H1 (cell line): ENCODE measurements at regions not wholly inside any gene's neighbourhood (a gene's known extent, or its start where the extent isn't known, plus 50 kb on each side); places are given as distances from the start of the nearest gene placed in this dataset.

Source experiments
- BRCA1 ChIP-seq: IDR thresholded peaks from 2 replicates; pipeline ENCODE4 v1.6.1; 2012; ENCODE audit warnings: low read depth, low read length, improper control_type of control experiment
- CBX5 ChIP-seq: fragments of 300-800, 300-1000 bp; sonication (generic); IDR thresholded peaks from 2 replicates; pipeline ENCODE4 v1.7.1; 2016; ENCODE audit warnings: antibody characterized with exemption, low read length, low read depth
- CHD2 ChIP-seq: IDR thresholded peaks from 2 replicates; pipeline ENCODE4 v1.6.1; 2012; ENCODE audit warnings: low read length, improper control_type of control experiment
- EGR1 ChIP-seq: IDR thresholded peaks from 2 replicates; pipeline ENCODE4 v1.6.1; 2011; ENCODE audit warnings: low read depth, low read length, borderline replicate concordance
- KDM4A ChIP-seq: IDR thresholded peaks from one replicate; pipeline ENCODE4 v1.7.1; 2012; ENCODE audit warnings: low read depth, mild to moderate bottlenecking, moderate library complexity, low read length, inconsistent platforms; ENCODE audit not compliant: severe bottlenecking
- SAP30 ChIP-seq: fragments of 300-600 bp; sonication (generic); IDR thresholded peaks from 2 replicates; pipeline ENCODE4 v1.7.1; 2012; ENCODE audit warnings: low read length, moderate library complexity, mild to moderate bottlenecking, inconsistent platforms; ENCODE audit not compliant: insufficient read depth, insufficient replicate concordance
- TF ChIP-seq, protein P1 (sequence below): fragments of 300-600 bp; sonication (generic); IDR thresholded peaks from 2 replicates; pipeline ENCODE4 v1.7.1; 2012; ENCODE audit warnings: low read length, moderate library complexity, mild to moderate bottlenecking, inconsistent platforms; ENCODE audit not compliant: insufficient replicate concordance
- TF ChIP-seq, protein P2 (sequence below): IDR thresholded peaks from 2 replicates; pipeline ENCODE4 v1.6.1; 2012; ENCODE audit warnings: low read length, inconsistent platforms
- TF ChIP-seq, protein P3 (sequence below): IDR thresholded peaks from 2 replicates; pipeline ENCODE4 v1.6.1; 2011; ENCODE audit warnings: low read length, improper control_type of control experiment

DNA sequence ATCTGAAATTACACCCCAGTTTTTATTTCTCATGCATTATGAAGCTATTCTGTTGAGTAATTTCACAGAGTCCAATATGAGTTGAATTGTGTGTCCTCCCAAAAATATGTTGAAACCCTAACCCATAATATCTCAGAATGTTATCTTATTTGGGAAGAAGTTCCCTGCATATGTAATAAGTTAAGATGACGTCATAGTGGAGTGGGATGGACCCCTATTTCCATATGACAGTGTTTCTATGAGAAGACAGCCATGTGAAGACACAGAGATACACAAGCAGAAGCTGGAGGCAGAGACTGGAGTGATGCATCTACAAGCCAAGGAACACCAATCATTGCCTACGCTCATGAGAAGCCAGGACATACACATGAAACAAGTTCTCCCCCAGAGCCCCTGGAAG is 81.3 kb downstream of the RFPL4B start (continued):
- TF ChIP-seq, protein P1, sequence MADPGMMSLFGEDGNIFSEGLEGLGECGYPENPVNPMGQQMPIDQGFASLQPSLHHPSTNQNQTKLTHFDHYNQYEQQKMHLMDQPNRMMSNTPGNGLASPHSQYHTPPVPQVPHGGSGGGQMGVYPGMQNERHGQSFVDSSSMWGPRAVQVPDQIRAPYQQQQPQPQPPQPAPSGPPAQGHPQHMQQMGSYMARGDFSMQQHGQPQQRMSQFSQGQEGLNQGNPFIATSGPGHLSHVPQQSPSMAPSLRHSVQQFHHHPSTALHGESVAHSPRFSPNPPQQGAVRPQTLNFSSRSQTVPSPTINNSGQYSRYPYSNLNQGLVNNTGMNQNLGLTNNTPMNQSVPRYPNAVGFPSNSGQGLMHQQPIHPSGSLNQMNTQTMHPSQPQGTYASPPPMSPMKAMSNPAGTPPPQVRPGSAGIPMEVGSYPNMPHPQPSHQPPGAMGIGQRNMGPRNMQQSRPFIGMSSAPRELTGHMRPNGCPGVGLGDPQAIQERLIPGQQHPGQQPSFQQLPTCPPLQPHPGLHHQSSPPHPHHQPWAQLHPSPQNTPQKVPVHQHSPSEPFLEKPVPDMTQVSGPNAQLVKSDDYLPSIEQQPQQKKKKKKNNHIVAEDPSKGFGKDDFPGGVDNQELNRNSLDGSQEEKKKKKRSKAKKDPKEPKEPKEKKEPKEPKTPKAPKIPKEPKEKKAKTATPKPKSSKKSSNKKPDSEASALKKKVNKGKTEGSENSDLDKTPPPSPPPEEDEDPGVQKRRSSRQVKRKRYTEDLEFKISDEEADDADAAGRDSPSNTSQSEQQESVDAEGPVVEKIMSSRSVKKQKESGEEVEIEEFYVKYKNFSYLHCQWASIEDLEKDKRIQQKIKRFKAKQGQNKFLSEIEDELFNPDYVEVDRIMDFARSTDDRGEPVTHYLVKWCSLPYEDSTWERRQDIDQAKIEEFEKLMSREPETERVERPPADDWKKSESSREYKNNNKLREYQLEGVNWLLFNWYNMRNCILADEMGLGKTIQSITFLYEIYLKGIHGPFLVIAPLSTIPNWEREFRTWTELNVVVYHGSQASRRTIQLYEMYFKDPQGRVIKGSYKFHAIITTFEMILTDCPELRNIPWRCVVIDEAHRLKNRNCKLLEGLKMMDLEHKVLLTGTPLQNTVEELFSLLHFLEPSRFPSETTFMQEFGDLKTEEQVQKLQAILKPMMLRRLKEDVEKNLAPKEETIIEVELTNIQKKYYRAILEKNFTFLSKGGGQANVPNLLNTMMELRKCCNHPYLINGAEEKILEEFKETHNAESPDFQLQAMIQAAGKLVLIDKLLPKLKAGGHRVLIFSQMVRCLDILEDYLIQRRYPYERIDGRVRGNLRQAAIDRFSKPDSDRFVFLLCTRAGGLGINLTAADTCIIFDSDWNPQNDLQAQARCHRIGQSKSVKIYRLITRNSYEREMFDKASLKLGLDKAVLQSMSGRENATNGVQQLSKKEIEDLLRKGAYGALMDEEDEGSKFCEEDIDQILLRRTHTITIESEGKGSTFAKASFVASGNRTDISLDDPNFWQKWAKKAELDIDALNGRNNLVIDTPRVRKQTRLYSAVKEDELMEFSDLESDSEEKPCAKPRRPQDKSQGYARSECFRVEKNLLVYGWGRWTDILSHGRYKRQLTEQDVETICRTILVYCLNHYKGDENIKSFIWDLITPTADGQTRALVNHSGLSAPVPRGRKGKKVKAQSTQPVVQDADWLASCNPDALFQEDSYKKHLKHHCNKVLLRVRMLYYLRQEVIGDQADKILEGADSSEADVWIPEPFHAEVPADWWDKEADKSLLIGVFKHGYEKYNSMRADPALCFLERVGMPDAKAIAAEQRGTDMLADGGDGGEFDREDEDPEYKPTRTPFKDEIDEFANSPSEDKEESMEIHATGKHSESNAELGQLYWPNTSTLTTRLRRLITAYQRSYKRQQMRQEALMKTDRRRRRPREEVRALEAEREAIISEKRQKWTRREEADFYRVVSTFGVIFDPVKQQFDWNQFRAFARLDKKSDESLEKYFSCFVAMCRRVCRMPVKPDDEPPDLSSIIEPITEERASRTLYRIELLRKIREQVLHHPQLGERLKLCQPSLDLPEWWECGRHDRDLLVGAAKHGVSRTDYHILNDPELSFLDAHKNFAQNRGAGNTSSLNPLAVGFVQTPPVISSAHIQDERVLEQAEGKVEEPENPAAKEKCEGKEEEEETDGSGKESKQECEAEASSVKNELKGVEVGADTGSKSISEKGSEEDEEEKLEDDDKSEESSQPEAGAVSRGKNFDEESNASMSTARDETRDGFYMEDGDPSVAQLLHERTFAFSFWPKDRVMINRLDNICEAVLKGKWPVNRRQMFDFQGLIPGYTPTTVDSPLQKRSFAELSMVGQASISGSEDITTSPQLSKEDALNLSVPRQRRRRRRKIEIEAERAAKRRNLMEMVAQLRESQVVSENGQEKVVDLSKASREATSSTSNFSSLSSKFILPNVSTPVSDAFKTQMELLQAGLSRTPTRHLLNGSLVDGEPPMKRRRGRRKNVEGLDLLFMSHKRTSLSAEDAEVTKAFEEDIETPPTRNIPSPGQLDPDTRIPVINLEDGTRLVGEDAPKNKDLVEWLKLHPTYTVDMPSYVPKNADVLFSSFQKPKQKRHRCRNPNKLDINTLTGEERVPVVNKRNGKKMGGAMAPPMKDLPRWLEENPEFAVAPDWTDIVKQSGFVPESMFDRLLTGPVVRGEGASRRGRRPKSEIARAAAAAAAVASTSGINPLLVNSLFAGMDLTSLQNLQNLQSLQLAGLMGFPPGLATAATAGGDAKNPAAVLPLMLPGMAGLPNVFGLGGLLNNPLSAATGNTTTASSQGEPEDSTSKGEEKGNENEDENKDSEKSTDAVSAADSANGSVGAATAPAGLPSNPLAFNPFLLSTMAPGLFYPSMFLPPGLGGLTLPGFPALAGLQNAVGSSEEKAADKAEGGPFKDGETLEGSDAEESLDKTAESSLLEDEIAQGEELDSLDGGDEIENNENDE: no peak
- TF ChIP-seq, protein P2, sequence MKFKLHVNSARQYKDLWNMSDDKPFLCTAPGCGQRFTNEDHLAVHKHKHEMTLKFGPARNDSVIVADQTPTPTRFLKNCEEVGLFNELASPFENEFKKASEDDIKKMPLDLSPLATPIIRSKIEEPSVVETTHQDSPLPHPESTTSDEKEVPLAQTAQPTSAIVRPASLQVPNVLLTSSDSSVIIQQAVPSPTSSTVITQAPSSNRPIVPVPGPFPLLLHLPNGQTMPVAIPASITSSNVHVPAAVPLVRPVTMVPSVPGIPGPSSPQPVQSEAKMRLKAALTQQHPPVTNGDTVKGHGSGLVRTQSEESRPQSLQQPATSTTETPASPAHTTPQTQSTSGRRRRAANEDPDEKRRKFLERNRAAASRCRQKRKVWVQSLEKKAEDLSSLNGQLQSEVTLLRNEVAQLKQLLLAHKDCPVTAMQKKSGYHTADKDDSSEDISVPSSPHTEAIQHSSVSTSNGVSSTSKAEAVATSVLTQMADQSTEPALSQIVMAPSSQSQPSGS: no peak
- TF ChIP-seq KDM4A: no peak
- TF ChIP-seq SAP30: no peak
- TF ChIP-seq CBX5: no peak
- TF ChIP-seq BRCA1: no peak
- TF ChIP-seq, protein P3, sequence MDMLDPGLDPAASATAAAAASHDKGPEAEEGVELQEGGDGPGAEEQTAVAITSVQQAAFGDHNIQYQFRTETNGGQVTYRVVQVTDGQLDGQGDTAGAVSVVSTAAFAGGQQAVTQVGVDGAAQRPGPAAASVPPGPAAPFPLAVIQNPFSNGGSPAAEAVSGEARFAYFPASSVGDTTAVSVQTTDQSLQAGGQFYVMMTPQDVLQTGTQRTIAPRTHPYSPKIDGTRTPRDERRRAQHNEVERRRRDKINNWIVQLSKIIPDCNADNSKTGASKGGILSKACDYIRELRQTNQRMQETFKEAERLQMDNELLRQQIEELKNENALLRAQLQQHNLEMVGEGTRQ: no peak
- TF ChIP-seq EGR1: no peak
- TF ChIP-seq CHD2: no peak
